Central memory CD8-positive, alpha-beta T cell (primary cell): ENCODE measurements at regions not wholly inside any gene's neighbourhood (a gene's known extent, or its start where the extent isn't known, plus 50 kb on each side); places are given as distances from the start of the nearest gene placed in this dataset.

Experiments
- ATAC-seq: fragments of 150-1000 bp; cut with Tn5 transposase; replicated peaks from 2 replicates; pipeline ENCODE4 v1.10.0; 2022; ENCODE audit warnings: mild to moderate bottlenecking, moderate FRiP score, moderate number of reproducible peaks; ENCODE audit not compliant: poor library complexity, severe bottlenecking; ENCODE audit errors: extremely low read depth
- DNase-seq, 2 donors: peaks; one replicate each; pipeline ENCODE4 v3.0.0; 2021; ENCODE audit warnings: low spot score in 2 of 2
- H3K27ac Mint-ChIP-seq: one replicate; pipeline ENCODE4 v1.8.0; 2022; ENCODE audit warnings: low read depth, mild to moderate bottlenecking, moderate library complexity, mixed read lengths
- H3K27me3 Mint-ChIP-seq: one replicate; pipeline ENCODE4 v1.8.0; 2022; ENCODE audit warnings: mixed read lengths
- H3K36me3 Mint-ChIP-seq: one replicate; pipeline ENCODE4 v1.8.0; 2022; ENCODE audit warnings: mild to moderate bottlenecking, moderate library complexity, mixed read lengths; ENCODE audit not compliant: insufficient read depth
- H3K4me1 Mint-ChIP-seq: one replicate; pipeline ENCODE4 v1.8.0; 2022; ENCODE audit warnings: mixed read lengths
- H3K4me3 Mint-ChIP-seq: one replicate; pipeline ENCODE4 v1.8.0; 2022; ENCODE audit warnings: mild to moderate bottlenecking, moderate library complexity, mixed read lengths
- H3K9me3 Mint-ChIP-seq: one replicate; pipeline ENCODE4 v1.8.0; 2022; ENCODE audit warnings: mixed read lengths

DNA sequence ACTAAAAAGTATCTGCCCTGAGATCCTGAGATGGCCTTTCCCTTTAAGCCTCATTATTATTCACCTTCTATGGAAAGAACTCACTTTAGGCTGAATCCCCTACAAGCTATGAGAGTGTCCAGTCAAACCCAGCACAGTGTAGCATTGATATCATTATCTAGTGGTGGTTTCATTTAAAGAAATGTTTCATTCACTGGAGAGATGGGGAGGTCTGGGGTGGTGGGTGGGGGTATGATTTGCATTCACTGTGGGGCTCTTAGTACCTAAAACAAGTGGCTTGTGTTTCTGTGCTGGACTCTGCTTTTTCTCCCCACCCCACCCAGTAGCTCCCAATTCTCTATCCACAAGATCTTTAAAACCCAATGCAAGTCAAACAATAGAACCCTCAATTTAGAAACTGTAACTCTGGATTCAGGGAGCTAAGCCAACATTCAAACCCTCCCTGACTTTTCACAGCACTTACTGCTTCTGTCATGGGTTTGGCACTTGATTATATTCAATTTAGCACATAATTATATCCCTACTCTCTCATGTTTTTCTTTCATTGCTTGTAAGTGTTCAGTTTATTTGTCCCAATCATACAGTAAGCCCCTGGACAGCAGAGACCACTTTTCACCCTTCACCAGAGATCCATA, 310.5 kb upstream of the THBS1 start:
- no peak for ATAC-seq
- H3K27ac Mint-ChIP-seq = no peak overlapping the region

DNA sequence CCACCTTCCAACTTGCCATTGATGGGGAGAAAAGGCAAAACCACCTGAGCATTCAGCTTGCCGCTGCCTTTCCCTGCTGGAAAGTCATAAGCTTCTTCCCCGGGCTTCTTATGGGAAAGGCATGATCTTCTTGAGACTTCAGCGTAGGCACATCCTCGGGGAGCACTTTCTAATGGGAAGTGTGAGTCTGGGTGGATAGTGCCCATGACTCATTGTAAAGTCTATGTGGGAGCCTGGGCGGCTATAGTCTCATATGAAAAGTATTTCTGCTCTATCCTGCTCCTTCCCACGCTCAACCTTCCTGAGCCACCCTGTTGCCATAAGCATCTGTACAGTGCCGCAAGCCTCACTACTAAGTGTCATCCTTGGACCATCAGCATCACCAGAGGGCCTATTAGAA, 309.9 kb upstream of the THBS1 start:
- Mint-ChIP-seq H3K36me3 (no peaks in the 10 kb centered on the region), H3K4me1 (no peaks in the 10 kb centered on the region), H3K27me3 (peaks cover 27% of the 10 kb centered on the region), H3K9me3 (no peaks in the 10 kb centered on the region), H3K27ac (no peak overlapping the region), H3K4me3 (no peak overlapping the region)
- DNase-seq = no peak
- no peak for ATAC-seq

More for the DNA sequence above, 310.5 kb upstream of the THBS1 start:
- Mint-ChIP-seq H3K4me3 (no peak overlapping the region), H3K27me3 (peaks cover 26% of the 10 kb centered on the region), H3K4me1 (no peaks in the 10 kb centered on the region), H3K36me3 (no peaks in the 10 kb centered on the region), H3K9me3 (no peaks in the 10 kb centered on the region)
- DNase-seq = no peak

DNA sequence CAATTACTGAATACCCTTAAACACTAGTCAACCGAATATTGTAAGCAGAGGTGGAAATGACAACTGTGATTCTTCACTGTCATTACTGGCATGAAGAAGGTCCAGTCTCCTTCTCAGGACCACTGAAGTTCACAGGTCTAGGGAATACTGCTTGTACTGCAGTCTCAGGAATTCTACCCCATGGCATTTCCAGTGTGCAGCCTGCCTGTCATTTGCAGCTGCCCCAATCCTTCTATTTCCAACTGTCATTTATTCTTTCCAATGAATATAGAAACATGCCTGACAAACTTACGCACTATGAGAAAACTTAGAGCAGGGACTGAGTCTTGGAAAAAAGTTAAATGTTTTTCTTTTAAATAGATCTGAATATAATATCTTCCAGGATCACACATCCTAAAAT, 308.0 kb upstream of the THBS1 start:
- Mint-ChIP-seq H3K27ac (no peak overlapping the region), H3K27me3 (peaks cover 37% of the 10 kb centered on the region), H3K9me3 (no peaks in the 10 kb centered on the region), H3K36me3 (no peaks in the 10 kb centered on the region), H3K4me1 (no peaks in the 10 kb centered on the region), H3K4me3 (no peak overlapping the region)
- DNase-seq (no peak), ATAC-seq (no peak)

DNA sequence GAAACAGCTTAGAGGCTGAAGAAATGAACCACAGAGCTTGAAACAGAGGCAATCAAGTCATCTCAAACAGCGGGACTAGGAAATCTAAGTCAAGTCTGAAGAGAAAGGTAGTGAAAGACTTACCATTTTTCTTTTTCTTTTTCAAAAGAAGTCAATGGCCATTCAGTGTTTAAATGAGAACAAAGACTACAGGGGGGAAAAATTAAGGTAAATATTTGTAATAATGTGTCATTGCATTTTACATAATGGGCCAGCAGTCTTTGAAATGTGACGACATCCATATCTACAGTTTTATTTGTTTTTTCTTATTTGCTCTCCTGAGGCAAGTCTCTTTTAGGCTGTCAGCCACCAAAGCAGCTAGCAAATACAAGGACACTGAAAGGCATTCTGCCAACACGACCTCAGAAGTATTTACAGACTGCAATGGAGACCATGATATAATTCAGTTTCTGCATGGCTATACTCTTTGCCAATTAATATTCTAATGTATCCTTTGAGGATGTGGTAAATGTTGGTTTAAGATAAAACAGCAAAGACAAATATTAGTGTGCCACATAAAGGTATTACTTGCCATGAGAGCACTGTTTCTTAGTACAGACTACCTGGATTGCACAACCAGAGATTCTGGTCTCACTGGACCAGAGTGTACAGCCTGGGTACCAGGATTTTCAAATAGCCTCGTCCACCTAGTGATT, 307.0 kb upstream of the THBS1 start:
- no peaks in the 10 kb centered on the region for H3K9me3 Mint-ChIP-seq
- ATAC-seq = no peak
- H3K4me1 Mint-ChIP-seq = no peaks in the 10 kb centered on the region
- no peaks in the 10 kb centered on the region for H3K36me3 Mint-ChIP-seq
- peaks cover 42% of the 10 kb centered on the region for H3K27me3 Mint-ChIP-seq
- H3K4me3 Mint-ChIP-seq = no peak overlapping the region
- DNase-seq = no peak
- H3K27ac Mint-ChIP-seq = no peak overlapping the region

DNA sequence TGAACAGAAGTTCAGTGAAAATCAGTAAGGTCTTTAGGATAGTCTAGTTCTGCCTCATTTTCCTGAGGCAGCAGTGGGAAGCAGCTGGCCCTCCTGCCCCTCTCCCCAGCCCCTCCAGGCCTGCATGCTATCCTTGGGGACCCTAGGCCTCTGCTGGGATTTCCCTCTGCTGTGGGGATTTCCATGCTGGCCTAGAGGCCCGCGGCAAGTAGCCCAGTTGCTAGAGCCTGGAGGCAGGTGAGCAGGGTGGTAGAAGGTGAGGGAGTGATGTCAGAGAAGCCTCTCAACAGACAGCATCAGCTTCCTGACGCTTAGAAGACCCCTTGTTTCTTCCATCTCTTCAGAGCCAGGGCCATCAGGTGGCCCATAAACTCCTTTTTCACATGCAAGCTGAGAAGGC, 305.8 kb upstream of the THBS1 start:
- Mint-ChIP-seq H3K36me3 (no peaks in the 10 kb centered on the region), H3K4me3 (no peak overlapping the region), H3K27me3 (peaks cover 36% of the 10 kb centered on the region), H3K4me1 (no peaks in the 10 kb centered on the region), H3K9me3 (no peaks in the 10 kb centered on the region), H3K27ac (no peak overlapping the region)
- ATAC-seq = no peak
- no peak for DNase-seq

DNA sequence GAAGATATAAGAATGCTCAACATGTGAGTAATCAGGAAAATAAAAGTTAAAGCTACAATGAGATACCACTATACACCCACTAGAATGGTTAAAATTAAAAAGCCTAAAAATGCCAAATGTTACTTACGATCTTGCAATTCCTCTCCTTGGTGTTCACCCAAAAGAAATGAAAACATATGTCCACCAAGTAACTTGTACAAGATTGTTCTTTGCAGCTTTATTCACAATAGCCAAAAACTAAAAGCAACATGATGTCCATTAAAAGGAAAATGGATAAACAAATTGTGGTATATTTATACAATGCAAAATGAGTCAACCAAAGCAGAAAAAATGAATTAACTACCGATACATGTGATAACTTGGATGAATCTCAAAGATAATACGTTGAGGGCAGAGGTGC, 301.6 kb upstream of the THBS1 start:
- ATAC-seq (no peak), DNase-seq (no peak)
- Mint-ChIP-seq H3K4me1 (no peaks in the 10 kb centered on the region), H3K9me3 (no peaks in the 10 kb centered on the region), H3K36me3 (no peaks in the 10 kb centered on the region), H3K27me3 (peaks cover 38% of the 10 kb centered on the region), H3K27ac (no peak overlapping the region), H3K4me3 (no peak overlapping the region)

DNA sequence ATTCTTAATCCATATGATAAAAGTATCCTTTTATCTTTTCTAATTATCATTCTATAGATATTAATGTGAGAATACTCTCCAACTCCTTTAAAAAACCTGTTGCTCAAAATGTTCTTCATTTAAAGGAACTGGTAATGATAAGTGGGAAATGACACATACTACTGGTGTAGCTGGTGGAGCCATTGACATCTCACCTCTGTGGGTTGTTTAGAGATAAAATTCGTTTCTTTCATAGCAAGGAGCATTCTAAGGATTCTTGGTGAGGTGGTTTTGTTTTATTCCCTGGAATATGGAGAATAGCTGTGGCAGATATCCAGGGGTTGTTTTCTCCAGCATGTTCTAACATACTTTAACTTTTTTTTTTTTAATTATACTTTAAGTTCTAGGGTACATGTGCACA, 299.8 kb upstream of the THBS1 start:
- Mint-ChIP-seq H3K36me3 (no peaks in the 10 kb centered on the region), H3K4me3 (no peak overlapping the region), H3K27me3 (peaks cover 47% of the 10 kb centered on the region), H3K27ac (no peak overlapping the region), H3K4me1 (no peaks in the 10 kb centered on the region), H3K9me3 (no peaks in the 10 kb centered on the region)
- DNase-seq = no peak
- ATAC-seq = no peak

DNA sequence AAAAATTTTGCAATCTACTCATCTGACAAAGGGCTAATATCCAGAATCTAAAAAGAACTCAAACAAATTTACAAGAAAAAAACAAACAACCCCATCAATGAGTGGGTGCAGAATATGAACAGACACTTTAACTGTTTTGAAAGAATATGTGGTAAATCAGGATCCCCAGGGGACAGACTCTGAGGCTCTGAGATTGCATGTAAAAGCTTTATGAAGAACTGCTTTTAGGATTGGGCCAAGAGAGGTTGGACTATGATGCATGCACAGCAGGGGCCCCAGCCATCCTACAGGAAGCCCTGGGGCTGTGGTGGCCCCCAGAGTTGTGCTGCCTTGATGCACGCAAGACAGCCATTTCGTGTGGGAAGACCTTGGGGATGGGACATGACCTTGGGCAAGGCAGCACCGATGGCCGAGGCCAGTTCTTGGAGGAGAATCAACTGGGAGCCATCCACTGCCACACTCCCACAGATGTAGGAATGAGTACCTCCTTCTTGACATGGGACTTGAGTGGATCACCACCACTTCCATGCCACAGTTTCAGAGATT, 298.1 kb upstream of the THBS1 start:
- Mint-ChIP-seq H3K4me1 (no peaks in the 10 kb centered on the region), H3K27ac (no peak overlapping the region), H3K9me3 (no peaks in the 10 kb centered on the region), H3K4me3 (no peak overlapping the region), H3K36me3 (no peaks in the 10 kb centered on the region), H3K27me3 (peaks cover 56% of the 10 kb centered on the region)
- no peak for ATAC-seq
- DNase-seq = no peak

DNA sequence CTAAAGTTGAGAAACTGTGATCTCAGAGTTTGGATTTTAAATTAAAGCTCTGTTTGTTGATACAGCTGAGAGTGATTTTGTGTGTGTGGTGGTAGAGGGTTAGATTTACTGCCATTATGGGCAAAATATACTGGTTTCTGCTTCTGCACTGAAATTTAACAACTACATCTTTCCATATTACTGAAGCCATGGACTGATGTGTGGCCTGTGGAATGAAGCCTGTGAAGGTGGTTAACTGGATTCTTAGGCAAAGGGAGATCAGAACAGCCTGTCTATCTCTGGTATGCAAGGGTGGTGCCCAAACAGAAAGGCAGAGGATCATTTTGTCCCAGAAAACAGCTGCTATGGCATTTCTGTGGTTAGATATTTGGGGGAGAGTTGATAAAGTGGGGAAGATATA, 297.3 kb upstream of the THBS1 start:
- Mint-ChIP-seq H3K4me3 (no peak overlapping the region), H3K36me3 (no peaks in the 10 kb centered on the region), H3K9me3 (no peaks in the 10 kb centered on the region), H3K27me3 (peaks cover 57% of the 10 kb centered on the region), H3K4me1 (no peaks in the 10 kb centered on the region), H3K27ac (no peak overlapping the region)
- DNase-seq (no peak), ATAC-seq (no peak)

DNA sequence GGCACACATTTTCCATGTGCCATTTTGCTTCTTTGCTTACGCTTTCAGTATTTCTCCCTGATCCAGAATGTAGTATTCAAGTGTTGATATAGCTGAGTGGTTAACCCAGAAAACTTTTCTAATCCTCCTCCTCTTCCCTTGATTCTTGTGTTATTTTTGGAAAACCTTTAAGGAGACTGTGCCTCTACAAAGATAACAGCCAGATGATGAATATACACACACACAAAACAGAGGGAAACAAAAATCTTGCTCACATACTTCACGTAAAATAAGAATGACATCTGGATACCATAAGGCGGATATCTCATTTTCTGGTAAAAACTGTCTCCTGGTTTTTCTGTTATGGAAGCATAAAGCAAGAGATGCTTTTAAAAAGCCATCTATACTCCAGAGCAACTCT, 295.8 kb upstream of the THBS1 start:
- no peak for ATAC-seq
- no peaks in the 10 kb centered on the region for H3K36me3 Mint-ChIP-seq
- no peak for DNase-seq
- no peak overlapping the region for H3K4me3 Mint-ChIP-seq
- no peaks in the 10 kb centered on the region for H3K4me1 Mint-ChIP-seq
- H3K9me3 Mint-ChIP-seq = no peaks in the 10 kb centered on the region
- no peak overlapping the region for H3K27ac Mint-ChIP-seq
- peaks cover 57% of the 10 kb centered on the region for H3K27me3 Mint-ChIP-seq

DNA sequence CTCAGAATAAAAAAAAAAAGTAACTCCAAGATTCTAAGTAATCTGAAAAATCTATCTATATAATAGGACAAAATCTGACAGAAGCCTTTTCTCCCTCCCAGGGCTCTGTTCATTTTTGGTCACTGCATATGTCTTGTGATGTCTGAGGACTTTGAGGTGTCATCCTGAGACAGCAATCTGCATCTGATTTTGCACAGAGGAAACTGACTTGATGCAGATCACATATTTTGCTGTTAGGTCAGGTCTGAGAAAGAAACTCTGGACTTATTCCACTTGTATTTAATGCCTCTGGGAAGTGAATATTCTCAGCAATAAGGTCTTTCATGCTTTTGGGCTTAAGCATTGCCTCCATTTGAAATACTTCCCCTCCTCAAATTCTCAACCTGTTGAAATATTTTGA, 295.2 kb upstream of the THBS1 start:
- Mint-ChIP-seq H3K9me3 (no peaks in the 10 kb centered on the region), H3K4me3 (no peak overlapping the region), H3K4me1 (no peaks in the 10 kb centered on the region), H3K27ac (no peak overlapping the region), H3K36me3 (no peaks in the 10 kb centered on the region), H3K27me3 (peaks cover 57% of the 10 kb centered on the region)
- DNase-seq = no peak
- ATAC-seq = no peak

DNA sequence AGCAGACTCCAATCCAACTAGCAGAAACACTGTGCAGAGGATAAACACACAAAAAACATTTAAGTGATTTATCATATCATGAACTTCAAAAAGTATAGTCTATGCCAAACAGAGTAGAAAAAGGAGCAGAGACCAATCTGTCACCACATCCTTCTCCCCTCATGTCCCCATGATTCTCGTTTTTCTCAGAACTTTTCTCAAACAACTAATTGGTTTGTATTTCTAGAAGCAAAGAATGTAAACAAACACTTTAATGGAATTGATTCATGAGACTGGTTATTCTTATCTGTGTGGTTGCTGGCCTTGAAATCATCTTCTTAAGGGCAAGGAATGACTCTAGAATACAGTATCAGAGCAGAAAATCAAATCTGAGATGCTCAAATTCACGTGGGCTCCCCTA, 294.2 kb upstream of the THBS1 start:
- no peaks in the 10 kb centered on the region for H3K36me3 Mint-ChIP-seq
- DNase-seq (no peak), ATAC-seq (no peak)
- H3K4me1 Mint-ChIP-seq = no peaks in the 10 kb centered on the region
- no peak overlapping the region for H3K27ac Mint-ChIP-seq
- H3K9me3 Mint-ChIP-seq = no peaks in the 10 kb centered on the region
- H3K4me3 Mint-ChIP-seq = no peak overlapping the region
- peaks cover 57% of the 10 kb centered on the region for H3K27me3 Mint-ChIP-seq
